ENCODE measurements at regions not wholly inside any gene's neighbourhood (a gene's known extent, or its start where the extent isn't known, plus 50 kb on each side); places are given as distances from the start of the nearest gene placed in this dataset.
"Not testable (repeated sequence)": the region's sequence is repeated elsewhere in the genome, so short reads cannot be mapped to it uniquely, and the experiment has no call there.

DNA sequence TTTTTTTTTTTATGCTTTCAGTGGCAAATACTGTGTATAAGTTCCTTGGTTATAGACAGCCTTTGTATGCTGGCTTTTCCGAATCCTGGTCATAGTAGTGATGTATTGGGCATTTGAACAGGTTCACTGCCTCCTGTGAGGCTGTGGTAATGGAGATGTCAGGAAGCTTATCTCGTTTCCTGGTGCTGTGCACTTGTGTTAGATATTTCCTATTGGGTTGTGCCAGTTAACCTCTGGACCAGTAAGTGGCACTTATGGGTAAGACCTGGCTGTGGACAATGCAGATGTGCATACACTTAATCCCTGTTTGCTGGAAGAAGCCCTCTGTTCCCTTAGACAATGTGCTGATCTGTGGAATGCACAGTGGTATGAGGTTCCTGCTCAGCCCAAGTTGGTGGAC is 135.4 kb upstream of the KITLG start:
- no peaks in the 10 kb centered on the region for H3K9me3 ChIP-seq (ENCODE audit: insufficient read depth, low read depth, low read length)
- H3K79me2 ChIP-seq (ENCODE audit: control insufficient read depth, insufficient read depth, low read length, poor library complexity): no peaks in the 10 kb centered on the region
- no peaks in the 10 kb centered on the region for H3K27me3 ChIP-seq (ENCODE audit: insufficient read depth, low read length)
- H3K27ac ChIP-seq (ENCODE audit: low read depth, low read length): no peak overlapping the region
- no peak overlapping the region for H3K9ac ChIP-seq (ENCODE audit: low read length)
- H3K18ac ChIP-seq (ENCODE audit: low read length): no peak overlapping the region
- H2AFZ ChIP-seq (ENCODE audit: insufficient read depth, low read length, poor library complexity): no peak overlapping the region
- H3K4me3 ChIP-seq (ENCODE audit: low read depth, low read length): no peak overlapping the region
- H3K4me2 ChIP-seq (ENCODE audit: low read length): no peak overlapping the region
- H3K79me1 ChIP-seq (ENCODE audit: low read length): no peaks in the 10 kb centered on the region
- H3K4ac ChIP-seq (ENCODE audit: low read depth, low read length): no peak overlapping the region
- H4K12ac ChIP-seq (ENCODE audit: low read depth, low read length): no peak overlapping the region
- DNase-seq: no peak
- no peak overlapping the region for H4K8ac ChIP-seq (ENCODE audit: low read depth, low read length)
- no peak overlapping the region for H3K14ac ChIP-seq (ENCODE audit: low read length)
- no peaks in the 10 kb centered on the region for H3K36me3 ChIP-seq (ENCODE audit: control insufficient read depth in 1 of 2, insufficient read depth in 2 of 2, low read length in 2 of 2)
- H4K91ac ChIP-seq (ENCODE audit: low read depth, low read length): no peak overlapping the region
- H2BK120ac ChIP-seq (ENCODE audit: insufficient read depth, low read length, poor library complexity): no peak overlapping the region
- H3K4me1 ChIP-seq (ENCODE audit: control insufficient read depth in 1 of 2, insufficient read depth in 2 of 2, low read length in 2 of 2): no peaks in the 10 kb centered on the region
- H2BK5ac ChIP-seq (ENCODE audit: low read depth, low read length, poor library complexity): no peak overlapping the region
- no CpG with 5 or more reads among the region's 2 CpGs for WGBS (ENCODE audit: extremely low coverage, insufficient coverage, insufficient read length)
- H3K23ac ChIP-seq (ENCODE audit: low read length): no peak overlapping the region
- H2AK5ac ChIP-seq (ENCODE audit: low read length): no peak overlapping the region
- no peak overlapping the region for H2BK12ac ChIP-seq (ENCODE audit: low read length)

DNA sequence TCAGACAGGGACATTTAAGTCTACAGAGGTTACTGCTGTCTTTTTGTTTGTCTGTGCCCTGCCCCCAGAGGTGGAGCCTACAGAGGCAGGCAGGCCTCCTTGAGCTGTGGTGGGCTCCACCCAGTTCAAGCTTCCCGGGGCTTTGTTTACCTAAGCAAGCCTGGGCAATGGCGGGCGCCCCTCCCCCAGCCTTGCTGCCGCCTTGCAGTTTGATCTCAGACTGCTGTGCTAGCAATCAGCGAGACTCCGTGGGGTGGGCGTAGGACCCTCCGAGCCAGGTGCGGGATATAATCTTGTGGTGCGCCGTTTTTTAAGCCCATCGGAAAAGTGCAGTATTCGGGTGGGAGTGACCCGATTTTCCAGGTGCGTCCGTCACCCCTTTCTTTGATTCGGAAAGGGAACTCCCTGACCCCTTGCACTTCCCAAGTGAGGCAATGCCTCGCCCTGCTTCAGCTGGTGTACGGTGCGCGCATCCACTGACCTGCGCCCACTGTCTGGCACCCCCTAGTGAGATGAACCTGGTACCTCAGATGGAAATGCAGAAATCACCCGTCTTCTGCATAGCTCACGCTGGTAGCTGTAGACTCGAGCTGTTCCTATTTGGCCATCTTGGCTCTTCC is 134.1 kb upstream of the KITLG start:
- not testable (repeated sequence) for H2BK12ac ChIP-seq (ENCODE audit: low read length); H4K8ac ChIP-seq (ENCODE audit: low read depth, low read length); H4K12ac ChIP-seq (ENCODE audit: low read depth, low read length); H3K4me3 ChIP-seq (ENCODE audit: low read depth, low read length); H3K79me2 ChIP-seq (ENCODE audit: control insufficient read depth, insufficient read depth, low read length, poor library complexity); H3K4ac ChIP-seq (ENCODE audit: low read depth, low read length); H3K27me3 ChIP-seq (ENCODE audit: insufficient read depth, low read length); H3K4me1 ChIP-seq (ENCODE audit: control insufficient read depth in 1 of 2, insufficient read depth in 2 of 2, low read length in 2 of 2); H3K18ac ChIP-seq (ENCODE audit: low read length); H2AK5ac ChIP-seq (ENCODE audit: low read length); H2BK5ac ChIP-seq (ENCODE audit: low read depth, low read length, poor library complexity); H3K9ac ChIP-seq (ENCODE audit: low read length); DNase-seq; H4K91ac ChIP-seq (ENCODE audit: low read depth, low read length); H3K23ac ChIP-seq (ENCODE audit: low read length); H3K79me1 ChIP-seq (ENCODE audit: low read length); H3K4me2 ChIP-seq (ENCODE audit: low read length); H2BK120ac ChIP-seq (ENCODE audit: insufficient read depth, low read length, poor library complexity); H3K27ac ChIP-seq (ENCODE audit: low read depth, low read length); H3K9me3 ChIP-seq (ENCODE audit: insufficient read depth, low read depth, low read length); H3K36me3 ChIP-seq (ENCODE audit: control insufficient read depth in 1 of 2, insufficient read depth in 2 of 2, low read length in 2 of 2); H2AFZ ChIP-seq (ENCODE audit: insufficient read depth, low read length, poor library complexity); H3K14ac ChIP-seq (ENCODE audit: low read length)
- WGBS (ENCODE audit: extremely low coverage, insufficient coverage, insufficient read length): no CpG with 5 or more reads among the region's 25 CpGs

DNA sequence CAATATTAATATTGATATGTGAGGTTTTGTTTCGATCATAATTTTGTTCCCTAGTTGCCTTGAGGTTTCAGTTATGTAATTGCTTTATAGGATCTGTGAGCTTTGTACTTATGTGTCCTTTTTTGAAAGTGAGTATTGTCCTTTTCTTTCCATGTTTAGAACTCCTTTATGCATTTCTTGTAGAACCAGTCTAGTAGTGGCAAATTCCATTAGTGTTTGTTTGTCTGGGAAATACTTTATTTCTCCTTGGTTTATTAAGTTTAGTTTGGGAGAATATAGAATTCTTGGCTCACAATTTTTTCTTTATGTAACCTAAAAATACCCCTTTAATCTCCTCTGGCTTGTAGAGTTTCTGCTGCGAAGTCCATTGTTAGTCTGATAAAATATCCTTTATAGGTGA is 127.5 kb upstream of the KITLG start:
- Histone ChIP-seq H3K27ac (ENCODE audit: low read depth, low read length) (no peak overlapping the region), H4K12ac (ENCODE audit: low read depth, low read length) (no peak overlapping the region), H4K91ac (ENCODE audit: low read depth, low read length) (no peak overlapping the region), H3K23ac (ENCODE audit: low read length) (no peak overlapping the region), H2AFZ (ENCODE audit: insufficient read depth, low read length, poor library complexity) (no peak overlapping the region), H2BK120ac (ENCODE audit: insufficient read depth, low read length, poor library complexity) (no peak overlapping the region), H3K27me3 (ENCODE audit: insufficient read depth, low read length) (no peaks in the 10 kb centered on the region), H2BK5ac (ENCODE audit: low read depth, low read length, poor library complexity) (no peak overlapping the region), H3K4ac (ENCODE audit: low read depth, low read length) (no peak overlapping the region), H2AK5ac (ENCODE audit: low read length) (no peak overlapping the region), H3K4me2 (ENCODE audit: low read length) (no peak overlapping the region), H3K79me1 (ENCODE audit: low read length) (no peaks in the 10 kb centered on the region), H3K14ac (ENCODE audit: low read length) (no peak overlapping the region), H3K79me2 (ENCODE audit: control insufficient read depth, insufficient read depth, low read length, poor library complexity) (no peaks in the 10 kb centered on the region), H3K9ac (ENCODE audit: low read length) (no peak overlapping the region), H3K36me3 (ENCODE audit: control insufficient read depth in 1 of 2, insufficient read depth in 2 of 2, low read length in 2 of 2) (no peaks in the 10 kb centered on the region), H2BK12ac (ENCODE audit: low read length) (no peak overlapping the region), H3K4me1 (ENCODE audit: control insufficient read depth in 1 of 2, insufficient read depth in 2 of 2, low read length in 2 of 2) (no peaks in the 10 kb centered on the region), H3K4me3 (ENCODE audit: low read depth, low read length) (no peak overlapping the region), H3K18ac (ENCODE audit: low read length) (no peak overlapping the region), H4K8ac (ENCODE audit: low read depth, low read length) (no peak overlapping the region), H3K9me3 (ENCODE audit: insufficient read depth, low read depth, low read length) (no peaks in the 10 kb centered on the region)
- DNase-seq: no peak
- no CpG with 5 or more reads among the region's 2 CpGs for WGBS (ENCODE audit: extremely low coverage, insufficient coverage, insufficient read length)

DNA sequence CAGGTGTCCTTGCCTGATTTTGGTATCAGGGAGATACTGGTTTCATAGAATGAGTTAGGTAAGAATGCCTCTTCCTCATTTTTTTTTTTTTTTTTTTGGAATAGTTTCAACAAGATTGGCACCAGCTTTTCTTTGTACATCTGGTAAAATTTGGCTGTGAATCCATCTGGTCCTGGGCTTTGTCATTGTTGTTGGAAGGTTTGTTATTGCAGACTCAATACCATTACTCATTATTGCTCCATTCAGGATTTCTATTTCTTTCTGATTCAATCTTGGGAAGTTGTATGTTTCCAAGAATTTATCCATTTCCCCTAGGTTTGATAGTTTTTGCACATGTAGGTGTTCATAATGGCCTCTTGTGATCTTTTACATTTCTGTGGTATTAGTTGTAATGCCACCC is 126.0 kb upstream of the KITLG start:
- Histone ChIP-seq H3K9ac (ENCODE audit: low read length) (no peak overlapping the region), H2BK5ac (ENCODE audit: low read depth, low read length, poor library complexity) (no peak overlapping the region)

More for the DNA sequence above, 126.0 kb upstream of the KITLG start:
- H3K4me3 ChIP-seq (ENCODE audit: low read depth, low read length): no peak overlapping the region
- no peaks in the 10 kb centered on the region for H3K36me3 ChIP-seq (ENCODE audit: control insufficient read depth in 1 of 2, insufficient read depth in 2 of 2, low read length in 2 of 2)
- H2AK5ac ChIP-seq (ENCODE audit: low read length): no peak overlapping the region
- no peaks in the 10 kb centered on the region for H3K79me2 ChIP-seq (ENCODE audit: control insufficient read depth, insufficient read depth, low read length, poor library complexity)
- H3K4me1 ChIP-seq (ENCODE audit: control insufficient read depth in 1 of 2, insufficient read depth in 2 of 2, low read length in 2 of 2): no peaks in the 10 kb centered on the region
- no peaks in the 10 kb centered on the region for H3K27me3 ChIP-seq (ENCODE audit: insufficient read depth, low read length)
- H4K8ac ChIP-seq (ENCODE audit: low read depth, low read length): no peak overlapping the region
- H2BK120ac ChIP-seq (ENCODE audit: insufficient read depth, low read length, poor library complexity): no peak overlapping the region
- no peak overlapping the region for H3K14ac ChIP-seq (ENCODE audit: low read length)
- no peaks in the 10 kb centered on the region for H3K79me1 ChIP-seq (ENCODE audit: low read length)
- H3K4ac ChIP-seq (ENCODE audit: low read depth, low read length): no peak overlapping the region
- H3K23ac ChIP-seq (ENCODE audit: low read length): no peak overlapping the region
- H3K18ac ChIP-seq (ENCODE audit: low read length): no peak overlapping the region
- no peaks in the 10 kb centered on the region for H3K9me3 ChIP-seq (ENCODE audit: insufficient read depth, low read depth, low read length)
- no peak for DNase-seq
- no peak overlapping the region for H2BK12ac ChIP-seq (ENCODE audit: low read length)
- H3K4me2 ChIP-seq (ENCODE audit: low read length): no peak overlapping the region
- no peak overlapping the region for H4K12ac ChIP-seq (ENCODE audit: low read depth, low read length)
- H4K91ac ChIP-seq (ENCODE audit: low read depth, low read length): no peak overlapping the region
- H2AFZ ChIP-seq (ENCODE audit: insufficient read depth, low read length, poor library complexity): no peak overlapping the region
- H3K27ac ChIP-seq (ENCODE audit: low read depth, low read length): no peak overlapping the region

Data from trophoblast cell (in vitro differentiated cells and primary cell).